Suppressor macrophage treated with lipopolysaccharide for 1 hour (primary cell): ENCODE measurements at regions not wholly inside any gene's neighbourhood (a gene's known extent, or its start where the extent isn't known, plus 50 kb on each side); places are given as distances from the start of the nearest gene placed in this dataset.
"Not testable (repeated sequence)": the region's sequence is repeated elsewhere in the genome, so short reads cannot be mapped to it uniquely, and the experiment has no call there.

Experiments used
- DNase-seq, 3 donors: peaks; one replicate each; pipeline ENCODE4 v3.0.0-alpha.2; 2020 to 2022

DNA sequence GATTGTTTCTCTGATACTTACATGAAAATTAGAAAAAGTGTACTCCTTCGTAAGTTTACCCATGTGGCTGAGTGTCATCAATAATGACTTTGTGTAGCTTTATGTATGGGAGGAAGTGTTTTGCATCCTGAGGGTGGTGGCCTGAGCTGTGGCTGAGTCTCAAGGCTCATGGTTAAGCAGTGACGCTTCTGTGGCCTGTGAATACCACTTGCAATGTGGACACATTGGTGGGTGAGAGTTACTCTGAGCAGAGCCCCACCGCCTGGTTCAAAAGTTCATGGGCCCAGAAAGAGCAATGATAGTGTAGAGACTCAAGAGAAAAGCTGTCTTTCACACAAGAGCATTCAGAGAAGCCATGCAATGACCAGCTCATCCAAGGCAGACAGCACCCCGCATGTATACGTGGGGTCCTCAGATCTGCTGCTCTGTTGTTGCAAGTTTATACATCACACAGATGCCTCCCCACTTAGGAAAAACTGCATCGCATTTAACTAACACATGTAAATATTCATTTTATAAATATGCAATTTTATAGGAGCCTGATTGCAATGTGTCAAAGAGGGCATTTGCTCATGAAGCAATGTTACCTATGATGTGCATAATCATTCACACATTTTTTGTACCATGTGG is 55.1 kb upstream of the FRMD6 start:
- DNase-seq, result no peak

DNA sequence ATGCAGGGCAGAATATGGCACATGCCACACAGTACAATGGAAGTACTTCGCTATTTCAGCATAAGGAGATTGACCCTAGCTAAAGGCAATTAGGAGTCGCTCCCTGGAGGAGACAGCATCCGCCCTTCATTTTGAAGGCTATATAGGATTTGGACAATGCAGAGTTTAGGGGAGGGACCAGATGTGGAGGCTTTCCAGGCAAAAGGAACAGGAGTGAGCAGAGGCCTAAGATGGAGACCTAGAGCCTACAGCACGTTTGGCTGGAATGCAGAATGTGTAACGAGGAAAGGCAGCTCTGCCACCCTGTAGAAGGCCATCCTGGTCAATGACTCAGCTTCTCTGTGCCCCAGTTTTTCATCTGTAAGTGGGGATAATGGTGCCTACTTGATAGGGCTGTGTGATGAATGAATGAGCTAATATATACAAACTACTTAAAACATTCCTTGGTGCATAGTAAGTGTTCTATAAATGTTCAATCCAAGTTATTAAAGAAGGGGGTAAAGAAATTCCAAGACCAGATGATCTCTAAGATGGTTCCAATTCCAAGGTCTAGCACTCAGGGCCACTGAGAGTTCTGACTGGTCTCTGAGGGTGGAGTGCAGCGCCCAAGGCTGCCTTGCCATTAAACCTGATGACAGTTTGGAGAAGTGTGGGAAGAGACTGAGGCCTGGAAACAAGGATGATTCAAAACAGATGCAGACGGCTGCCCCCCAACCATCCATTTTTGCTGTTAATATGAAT is 54.3 kb upstream of the FRMD6 start:
- DNase-seq, result no peak

DNA sequence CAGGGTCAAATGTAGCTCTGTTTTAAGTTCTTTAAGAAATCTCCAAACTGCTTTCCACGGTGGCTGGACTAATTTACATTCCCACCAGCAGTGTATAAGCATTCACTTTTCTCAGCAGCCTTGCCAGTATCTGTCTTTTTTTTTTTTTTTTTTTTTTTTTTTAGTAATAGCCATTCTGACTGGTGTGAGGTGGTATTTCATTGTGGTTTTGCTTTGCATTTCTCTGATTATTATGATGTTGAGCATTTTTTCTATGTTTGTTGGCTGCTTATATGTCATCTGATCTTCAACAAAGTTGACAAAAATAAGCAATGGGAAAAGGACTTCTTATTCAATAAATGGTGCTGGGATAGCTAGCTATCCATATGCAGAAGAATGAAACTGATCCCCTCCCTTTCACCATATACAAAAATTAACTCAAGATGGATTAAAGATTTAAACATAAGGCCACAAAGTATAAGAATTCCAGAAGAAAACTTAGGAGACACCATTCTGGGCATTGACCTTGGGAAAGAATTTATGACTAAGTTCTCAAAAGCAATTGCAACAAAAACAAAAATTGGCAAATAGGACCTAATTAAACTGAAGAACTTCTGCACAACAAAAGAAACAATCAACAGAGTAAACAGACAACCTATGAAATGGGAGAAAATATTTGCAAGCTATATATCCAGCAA is 52.6 kb upstream of the FRMD6 start:
- DNase-seq, result not testable (repeated sequence)

DNA sequence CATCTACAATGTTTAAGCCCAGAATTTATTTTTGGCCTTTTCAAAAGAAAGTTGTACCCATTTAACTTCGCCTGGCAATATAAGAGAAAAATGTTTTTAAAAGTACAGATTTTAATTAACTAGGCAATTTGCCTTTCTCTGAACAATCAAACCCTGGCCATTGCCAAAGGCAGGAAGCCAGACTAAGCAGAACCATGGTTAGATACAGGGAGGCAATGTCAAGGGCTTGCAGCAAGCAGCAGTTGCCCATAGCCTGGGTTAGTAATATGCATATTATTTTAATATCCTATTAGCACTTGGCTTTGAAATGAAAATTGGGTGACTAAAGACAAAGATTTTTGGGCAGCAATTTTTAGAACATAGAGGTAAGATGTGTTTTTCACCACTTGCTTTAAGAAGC is 51.1 kb upstream of the FRMD6 start:
- DNase-seq, result no peak
